GM12875 (cell line): ENCODE measurements at regions not wholly inside any gene's neighbourhood (a gene's known extent, or its start where the extent isn't known, plus 50 kb on each side); places are given as distances from the start of the nearest gene placed in this dataset.

Experiments
- H3K4me3 ChIP-seq: one replicate; pipeline ENCODE4 v1.5.1; 2011; ENCODE audit warnings: low read depth, low read length, control low read depth
- TF ChIP-seq, protein P1 (sequence below): IDR thresholded peaks from 2 replicates; pipeline ENCODE4 v1.5.1; 2011; ENCODE audit warnings: low read depth, mild to moderate bottlenecking, control low read depth, inconsistent platforms, low read length, moderate library complexity, borderline replicate concordance; ENCODE audit not compliant: insufficient read depth

DNA sequence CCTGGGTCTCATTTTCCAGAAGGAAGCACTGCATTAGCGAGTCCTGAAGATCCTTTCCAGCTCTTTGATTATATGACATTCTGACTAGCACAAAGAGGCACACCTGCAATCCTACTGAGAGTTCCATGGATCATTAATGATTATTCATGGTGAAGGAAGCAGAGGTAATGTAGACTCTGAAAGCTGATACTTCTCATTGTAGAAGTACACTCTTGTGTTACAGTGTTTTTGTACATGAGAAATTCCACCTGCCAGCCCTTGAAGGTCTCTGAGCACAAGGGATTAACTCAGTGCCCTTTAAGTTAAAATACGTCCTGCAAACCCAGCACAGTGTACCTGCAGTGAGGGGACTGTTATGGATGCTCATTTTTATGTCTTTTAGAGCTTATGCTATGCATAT, 558.8 kb upstream of the FBXO33 start:
- TF ChIP-seq, protein P1, sequence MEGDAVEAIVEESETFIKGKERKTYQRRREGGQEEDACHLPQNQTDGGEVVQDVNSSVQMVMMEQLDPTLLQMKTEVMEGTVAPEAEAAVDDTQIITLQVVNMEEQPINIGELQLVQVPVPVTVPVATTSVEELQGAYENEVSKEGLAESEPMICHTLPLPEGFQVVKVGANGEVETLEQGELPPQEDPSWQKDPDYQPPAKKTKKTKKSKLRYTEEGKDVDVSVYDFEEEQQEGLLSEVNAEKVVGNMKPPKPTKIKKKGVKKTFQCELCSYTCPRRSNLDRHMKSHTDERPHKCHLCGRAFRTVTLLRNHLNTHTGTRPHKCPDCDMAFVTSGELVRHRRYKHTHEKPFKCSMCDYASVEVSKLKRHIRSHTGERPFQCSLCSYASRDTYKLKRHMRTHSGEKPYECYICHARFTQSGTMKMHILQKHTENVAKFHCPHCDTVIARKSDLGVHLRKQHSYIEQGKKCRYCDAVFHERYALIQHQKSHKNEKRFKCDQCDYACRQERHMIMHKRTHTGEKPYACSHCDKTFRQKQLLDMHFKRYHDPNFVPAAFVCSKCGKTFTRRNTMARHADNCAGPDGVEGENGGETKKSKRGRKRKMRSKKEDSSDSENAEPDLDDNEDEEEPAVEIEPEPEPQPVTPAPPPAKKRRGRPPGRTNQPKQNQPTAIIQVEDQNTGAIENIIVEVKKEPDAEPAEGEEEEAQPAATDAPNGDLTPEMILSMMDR, result no peak
- H3K4me3 ChIP-seq, result no peak overlapping the region

DNA sequence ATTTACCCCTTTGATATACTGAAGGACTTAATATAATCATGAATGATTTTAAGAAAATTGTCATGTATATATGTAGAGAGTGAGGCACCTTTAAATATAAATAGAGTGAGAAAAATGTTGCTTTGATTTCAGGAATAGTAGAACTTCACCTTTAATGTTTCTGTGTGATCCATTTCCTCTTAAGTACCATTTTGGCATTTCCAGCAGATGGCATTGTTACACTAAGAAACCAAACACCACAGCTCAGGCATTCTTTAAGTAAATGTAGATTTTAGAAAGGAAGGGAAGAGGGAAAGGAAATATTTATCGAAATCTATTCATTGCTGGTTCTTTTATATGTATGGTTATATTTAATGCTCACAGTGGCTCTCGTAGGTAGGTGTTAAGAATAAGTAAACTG, 556.7 kb upstream of the FBXO33 start:
- no peak overlapping the region for H3K4me3 ChIP-seq
- TF ChIP-seq, protein P1, result no peak

DNA sequence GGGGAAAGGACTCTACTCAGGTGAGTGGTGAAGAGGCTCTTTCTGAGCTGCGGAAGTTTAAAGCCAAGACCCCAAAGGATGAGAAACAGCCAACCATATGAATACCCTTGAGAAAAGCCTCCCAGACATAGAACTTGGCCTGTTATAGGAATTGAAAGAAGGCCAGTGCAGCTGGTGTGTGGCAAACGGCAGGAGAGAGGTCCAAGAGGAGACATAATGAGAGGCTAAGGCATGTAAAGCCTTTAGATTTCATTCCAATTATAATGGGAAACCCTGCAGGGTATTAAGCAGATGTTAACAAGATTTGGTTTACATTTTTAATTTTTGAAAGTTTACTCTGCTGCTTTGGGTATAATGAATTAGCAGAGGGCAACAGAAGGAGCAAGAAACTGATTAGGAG, 552.1 kb upstream of the FBXO33 start:
- no peak overlapping the region for H3K4me3 ChIP-seq
- TF ChIP-seq, protein P1, result no peak

DNA sequence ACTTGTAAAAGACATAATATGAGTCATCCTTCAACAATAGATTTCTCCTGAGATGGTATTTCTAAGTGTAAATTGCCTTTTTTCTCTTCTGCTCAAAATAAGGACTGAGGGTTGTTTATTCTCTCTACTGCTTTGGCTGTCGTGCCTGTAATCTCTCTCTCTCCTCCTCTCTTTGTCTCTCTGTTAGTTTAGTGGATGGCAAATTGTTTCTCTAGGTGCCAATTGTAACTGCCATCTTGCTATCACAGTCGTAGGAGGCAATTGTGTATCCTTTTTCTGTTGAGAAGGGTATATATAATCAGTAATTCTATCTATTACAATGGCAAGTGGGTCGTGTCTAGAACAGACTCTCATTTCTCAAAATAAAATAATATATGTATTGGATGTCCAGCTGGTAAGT, 545.0 kb upstream of the FBXO33 start:
- H3K4me3 ChIP-seq, result no peak overlapping the region
- TF ChIP-seq, protein P1, result no peak

DNA sequence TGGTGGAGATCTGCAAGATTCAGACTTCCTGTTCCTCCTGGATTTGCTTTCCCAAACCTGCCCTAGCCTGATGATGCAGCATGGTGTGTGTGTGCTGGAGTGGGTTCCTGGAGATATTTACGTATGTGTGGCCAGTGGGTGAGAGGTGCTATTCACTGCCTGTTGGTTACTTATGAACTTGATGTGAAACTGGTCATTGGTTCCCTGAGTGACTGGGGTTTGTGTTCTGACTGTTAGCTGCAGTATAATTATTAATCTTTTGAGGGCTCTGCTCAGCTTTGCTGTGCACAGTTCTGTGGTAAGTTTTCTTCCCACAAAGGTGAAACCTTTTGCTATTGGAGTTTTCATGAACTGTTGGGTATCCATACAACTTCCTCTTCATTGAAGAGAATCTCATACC, 541.8 kb upstream of the FBXO33 start:
- no peak overlapping the region for H3K4me3 ChIP-seq
- TF ChIP-seq, protein P1, result no peak

DNA sequence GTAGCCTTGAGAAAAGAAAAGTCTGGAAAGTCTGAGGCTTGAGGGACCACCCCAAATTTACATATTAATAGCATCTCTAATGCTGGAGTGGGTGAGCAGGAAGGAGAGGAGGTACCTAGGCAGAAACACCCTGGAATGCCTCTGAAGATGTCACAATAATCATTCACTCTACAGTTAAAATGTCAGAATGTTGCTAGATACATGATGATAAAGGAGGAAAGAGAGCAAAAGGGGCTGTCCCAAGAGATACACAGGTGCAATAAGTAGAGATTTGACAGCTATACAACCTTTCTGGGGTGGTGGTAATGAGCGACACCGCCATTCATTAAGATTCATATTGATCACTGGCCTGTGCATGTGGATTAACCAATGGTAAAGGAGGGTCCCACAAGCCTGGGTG, 540.5 kb upstream of the FBXO33 start:
- no peak overlapping the region for H3K4me3 ChIP-seq
- TF ChIP-seq, protein P1, result no peak

DNA sequence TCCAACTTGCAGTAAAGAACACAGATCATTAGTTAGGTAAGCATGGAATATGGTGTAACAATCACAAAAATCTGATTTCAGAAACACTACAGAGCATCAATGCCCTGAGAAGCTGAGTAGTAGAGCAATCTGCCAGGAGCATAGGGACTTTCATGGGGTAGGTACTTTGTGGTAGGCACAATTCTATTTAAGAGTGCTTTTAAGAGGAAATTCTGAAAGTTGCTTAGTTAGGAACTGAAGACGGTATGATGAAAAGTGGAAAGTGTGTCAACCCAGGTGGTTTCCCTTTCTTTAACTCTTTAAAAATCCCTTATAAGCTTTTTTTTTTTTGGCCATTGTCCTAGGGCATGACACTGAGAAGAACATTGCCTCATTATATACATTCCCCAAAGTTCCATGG, 535.7 kb upstream of the FBXO33 start:
- H3K4me3 ChIP-seq, result no peak overlapping the region
- TF ChIP-seq, protein P1, result no peak
